ENCODE measurements at regions not wholly inside any gene's neighbourhood (a gene's known extent, or its start where the extent isn't known, plus 50 kb on each side); places are given as distances from the start of the nearest gene placed in this dataset.

DNA sequence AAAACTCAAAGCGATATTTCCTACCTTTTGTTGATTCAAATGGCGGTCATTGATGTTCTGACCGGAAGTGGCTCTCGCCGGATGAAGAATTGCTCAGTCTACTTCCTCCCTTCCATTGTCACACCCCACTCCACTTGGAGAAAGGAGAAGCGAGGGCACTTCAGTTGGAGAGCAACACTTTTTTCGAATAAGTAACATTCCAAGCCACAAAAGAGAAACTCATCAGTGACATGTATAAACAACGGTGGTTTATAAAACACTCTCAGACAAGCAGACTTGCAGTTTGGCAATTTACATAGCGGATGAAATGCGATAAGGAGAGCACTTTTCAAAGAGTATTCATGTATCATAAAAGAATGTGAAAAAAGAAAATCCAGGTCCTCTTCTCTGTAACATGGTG, 919.1 kb downstream of the MCTP2 start:
- TF ChIP-seq, protein P1, sequence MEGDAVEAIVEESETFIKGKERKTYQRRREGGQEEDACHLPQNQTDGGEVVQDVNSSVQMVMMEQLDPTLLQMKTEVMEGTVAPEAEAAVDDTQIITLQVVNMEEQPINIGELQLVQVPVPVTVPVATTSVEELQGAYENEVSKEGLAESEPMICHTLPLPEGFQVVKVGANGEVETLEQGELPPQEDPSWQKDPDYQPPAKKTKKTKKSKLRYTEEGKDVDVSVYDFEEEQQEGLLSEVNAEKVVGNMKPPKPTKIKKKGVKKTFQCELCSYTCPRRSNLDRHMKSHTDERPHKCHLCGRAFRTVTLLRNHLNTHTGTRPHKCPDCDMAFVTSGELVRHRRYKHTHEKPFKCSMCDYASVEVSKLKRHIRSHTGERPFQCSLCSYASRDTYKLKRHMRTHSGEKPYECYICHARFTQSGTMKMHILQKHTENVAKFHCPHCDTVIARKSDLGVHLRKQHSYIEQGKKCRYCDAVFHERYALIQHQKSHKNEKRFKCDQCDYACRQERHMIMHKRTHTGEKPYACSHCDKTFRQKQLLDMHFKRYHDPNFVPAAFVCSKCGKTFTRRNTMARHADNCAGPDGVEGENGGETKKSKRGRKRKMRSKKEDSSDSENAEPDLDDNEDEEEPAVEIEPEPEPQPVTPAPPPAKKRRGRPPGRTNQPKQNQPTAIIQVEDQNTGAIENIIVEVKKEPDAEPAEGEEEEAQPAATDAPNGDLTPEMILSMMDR (IDR thresholded peaks at IDR 0.05; ENCODE audit: low read length), result no peak
- no peak for TF ChIP-seq EZH2 (IDR thresholded peaks at IDR 0.05; ENCODE audit: borderline replicate concordance, low read length)
